GM21576 (cell line): ENCODE measurements at regions not wholly inside any gene's neighbourhood (a gene's known extent, or its start where the extent isn't known, plus 50 kb on each side); places are given as distances from the start of the nearest gene placed in this dataset.

Experiments
- ATAC-seq: cut with Tn5 transposase; IDR thresholded peaks from one replicate; pipeline ENCODE4 v1.9.1; 2021; ENCODE audit warnings: mild to moderate bottlenecking, moderate library complexity; ENCODE audit not compliant: unreplicated experiment

DNA sequence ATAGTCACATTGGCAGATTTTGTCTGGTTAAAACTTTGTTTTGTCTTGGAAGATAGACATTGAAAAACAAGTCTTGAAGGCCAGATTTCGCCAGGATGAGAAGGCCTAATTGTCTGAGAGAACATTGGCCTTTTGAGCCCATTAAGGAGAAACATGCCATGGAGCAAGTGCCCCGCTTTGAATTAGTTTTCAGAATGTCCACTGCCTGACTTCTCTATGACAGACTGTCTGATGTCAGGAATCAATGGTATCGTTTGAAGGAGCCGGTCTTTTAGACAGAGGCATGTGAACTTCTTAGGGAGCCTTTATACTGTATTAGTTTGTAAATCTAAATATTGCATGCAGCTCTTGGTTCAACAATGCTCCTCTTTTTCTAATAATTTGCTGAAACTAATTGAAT is 155.9 kb downstream of the DLEU7 start:
- no peak for ATAC-seq

DNA sequence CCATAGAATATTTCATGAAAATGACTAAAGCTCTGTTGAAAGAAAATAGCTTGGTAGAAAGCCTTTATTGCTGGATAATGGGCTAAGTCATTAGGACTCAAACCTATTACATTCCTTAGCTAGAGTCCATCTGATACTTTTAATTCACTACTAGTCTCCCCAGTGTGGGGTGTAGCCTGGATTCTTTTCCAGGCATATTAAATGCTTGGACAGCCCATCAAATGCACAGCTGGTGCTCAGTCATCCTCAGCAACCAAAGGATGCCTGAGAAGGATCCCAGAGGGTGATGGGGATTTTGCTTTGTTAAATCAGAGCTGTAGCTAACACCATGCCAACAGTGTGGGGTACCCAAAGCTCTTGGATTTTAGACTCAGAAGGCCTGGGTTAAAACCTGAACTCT is 153.5 kb downstream of the DLEU7 start:
- ATAC-seq: no peak

DNA sequence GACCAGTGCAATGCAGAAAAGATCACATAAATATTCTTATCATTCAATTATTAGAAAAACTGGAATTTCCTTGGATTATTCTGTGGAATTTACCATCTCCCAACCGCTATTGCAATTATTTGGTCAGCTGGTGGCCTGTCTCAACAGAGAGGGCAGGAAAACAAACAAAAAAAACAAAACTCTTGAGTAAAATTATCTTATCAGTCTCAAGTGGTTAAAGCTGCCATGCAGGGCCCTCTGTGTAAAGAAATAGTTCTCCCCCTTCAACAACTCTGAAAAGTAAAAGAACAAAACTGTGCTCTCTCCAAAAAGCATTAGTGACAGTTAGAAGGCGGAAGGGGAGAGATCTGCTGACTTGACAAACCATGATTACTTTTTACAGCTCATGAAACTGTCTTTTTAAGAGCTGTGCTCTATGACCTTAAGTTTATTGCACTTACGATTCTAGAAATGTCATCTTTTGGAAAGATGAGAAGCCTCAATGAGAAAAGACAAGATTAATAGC is 152.3 kb downstream of the DLEU7 start:
- ATAC-seq: no peak

DNA sequence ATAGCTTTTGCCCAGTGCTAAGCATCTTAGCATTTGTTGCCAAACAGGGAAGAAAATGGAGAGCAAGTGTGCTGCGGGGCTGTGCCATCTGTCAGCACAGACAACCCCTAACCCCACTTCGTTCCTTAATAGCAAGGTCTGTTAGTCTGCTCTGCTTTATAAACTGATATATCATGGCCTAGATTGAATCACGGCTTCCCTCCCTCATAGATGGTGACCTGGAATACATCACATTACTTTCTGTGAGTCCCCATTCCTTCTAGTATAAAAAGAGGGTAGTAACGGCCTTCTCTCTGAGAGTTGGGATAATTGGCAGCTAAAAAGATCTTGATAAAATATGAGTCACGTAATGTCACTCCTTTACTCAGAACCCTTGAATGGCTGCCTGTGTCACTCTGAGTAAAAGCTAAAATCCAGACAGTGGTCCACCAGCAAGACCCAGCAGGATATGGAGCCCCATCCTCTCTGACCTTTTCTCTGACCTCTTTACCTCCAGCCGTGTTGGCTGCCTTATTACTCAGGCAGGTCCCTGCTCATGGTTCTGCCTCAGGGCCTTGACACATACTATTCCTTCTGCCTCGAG is 151.7 kb downstream of the DLEU7 start:
- ATAC-seq: no peak

DNA sequence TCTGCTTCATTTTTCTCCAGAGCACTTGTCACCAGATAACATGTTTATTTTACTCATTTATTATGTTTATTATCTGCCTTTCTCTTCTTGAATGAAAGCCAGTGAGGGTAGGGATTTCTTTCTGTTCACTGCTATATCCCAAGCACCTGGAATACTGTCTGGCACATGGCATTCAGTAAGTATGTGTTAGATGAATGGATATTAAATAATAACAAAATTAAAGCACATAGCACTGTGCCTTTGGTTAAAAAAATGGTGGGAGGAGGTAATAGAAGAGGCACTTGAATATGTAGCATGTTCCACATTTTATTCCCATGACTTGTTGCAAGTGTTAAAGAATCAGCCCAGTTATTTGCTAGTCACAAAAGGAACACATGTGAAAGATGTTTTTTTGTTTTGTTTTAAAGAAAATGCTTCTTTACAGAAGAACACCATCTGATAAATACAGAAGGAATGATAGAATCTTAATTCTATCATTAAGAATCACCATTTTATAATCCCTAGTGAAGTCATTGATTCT is 151.0 kb downstream of the DLEU7 start:
- no peak for ATAC-seq

DNA sequence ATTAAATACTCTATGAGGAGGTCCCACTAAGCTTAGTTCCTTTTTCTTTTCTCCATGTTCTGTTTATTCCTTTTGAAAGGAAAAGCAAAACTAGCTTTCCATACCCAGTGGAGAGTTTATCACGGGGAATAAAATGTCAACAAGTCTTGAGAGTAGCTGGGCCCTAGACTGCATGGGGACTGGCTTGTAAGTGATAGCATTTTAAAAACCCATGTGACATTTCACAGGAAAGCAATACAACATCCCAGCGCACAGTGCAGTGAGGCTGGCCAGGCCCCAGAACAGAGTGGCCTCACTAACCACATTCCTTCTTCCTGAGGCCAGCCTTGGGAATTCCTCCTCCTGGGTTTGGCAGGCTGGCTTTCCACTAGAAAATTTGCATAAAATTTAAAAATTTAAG is 149.8 kb downstream of the DLEU7 start:
- ATAC-seq: no peak

DNA sequence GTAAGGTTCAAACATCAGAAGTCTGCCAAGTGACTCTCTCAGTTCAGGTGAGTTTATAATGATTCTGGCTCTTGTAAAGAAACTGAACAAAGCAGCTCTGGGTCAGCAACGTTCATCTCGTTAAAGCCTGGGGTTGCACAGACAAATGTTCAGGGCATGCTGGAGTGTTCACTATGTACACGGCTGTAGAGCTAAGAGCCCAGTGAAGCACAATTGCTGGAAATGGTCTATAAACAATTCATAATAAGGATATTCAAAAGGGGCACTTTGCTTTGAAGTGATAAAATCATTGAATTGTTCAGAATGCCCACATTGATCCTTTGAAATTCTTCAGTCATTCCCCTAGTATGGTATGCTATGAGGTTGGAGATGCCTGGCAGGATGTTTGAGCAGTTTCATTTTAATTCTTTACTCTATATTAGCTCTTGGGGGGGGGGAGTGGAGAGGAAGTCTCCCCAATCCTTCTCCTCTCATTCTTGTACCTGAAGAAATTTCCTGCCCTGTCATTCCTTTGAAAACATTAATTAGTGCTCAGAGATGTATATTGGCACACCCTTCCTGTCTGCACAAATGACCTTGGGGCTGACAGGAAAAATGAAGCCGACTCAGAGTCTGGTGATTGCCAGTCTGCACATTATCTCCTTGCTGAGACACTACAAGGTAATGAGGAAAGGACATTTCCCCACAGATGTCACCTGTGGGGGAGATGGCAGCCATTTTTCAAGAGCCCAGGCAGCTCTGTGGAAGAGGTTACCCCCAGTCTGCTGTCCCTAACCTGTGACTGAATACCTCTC is 145.5 kb downstream of the DLEU7 start:
- no peak for ATAC-seq

DNA sequence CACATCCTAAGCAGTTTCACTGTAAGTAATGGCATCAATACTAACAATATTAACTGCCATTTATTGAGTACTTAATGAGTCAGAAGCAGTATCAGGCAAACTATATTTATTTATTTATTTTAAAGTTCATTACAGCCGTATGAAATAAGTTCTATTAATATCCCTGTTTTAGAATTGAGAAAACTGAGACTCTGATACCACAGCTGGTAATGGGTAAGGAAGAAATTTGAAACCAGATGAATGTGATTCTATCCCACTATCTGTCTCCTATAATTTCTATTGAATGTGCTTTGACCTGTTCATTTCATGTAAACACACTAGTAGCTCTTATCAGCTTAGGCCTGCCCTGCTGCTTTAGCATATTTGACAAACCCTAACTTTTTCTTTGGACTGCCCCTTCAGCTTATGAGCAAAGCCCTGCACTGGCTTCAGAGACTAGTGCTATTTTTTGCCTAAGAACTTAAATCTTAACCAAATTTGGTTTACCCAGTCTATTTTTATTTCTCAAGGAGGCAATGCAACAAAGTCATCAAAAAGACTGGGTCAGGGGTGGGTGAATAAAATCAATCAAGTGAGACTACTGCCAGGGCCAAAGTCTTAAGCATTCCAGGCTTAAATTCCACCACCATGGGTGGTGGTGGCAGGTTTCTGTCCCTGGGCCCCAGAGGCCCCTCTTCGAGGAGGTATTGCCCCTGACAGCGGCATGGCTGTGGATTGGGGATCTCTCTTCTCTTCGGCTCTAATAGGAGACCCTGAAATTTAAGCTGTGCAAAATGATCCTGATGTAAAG is 143.4 kb downstream of the DLEU7 start:
- no peak for ATAC-seq

DNA sequence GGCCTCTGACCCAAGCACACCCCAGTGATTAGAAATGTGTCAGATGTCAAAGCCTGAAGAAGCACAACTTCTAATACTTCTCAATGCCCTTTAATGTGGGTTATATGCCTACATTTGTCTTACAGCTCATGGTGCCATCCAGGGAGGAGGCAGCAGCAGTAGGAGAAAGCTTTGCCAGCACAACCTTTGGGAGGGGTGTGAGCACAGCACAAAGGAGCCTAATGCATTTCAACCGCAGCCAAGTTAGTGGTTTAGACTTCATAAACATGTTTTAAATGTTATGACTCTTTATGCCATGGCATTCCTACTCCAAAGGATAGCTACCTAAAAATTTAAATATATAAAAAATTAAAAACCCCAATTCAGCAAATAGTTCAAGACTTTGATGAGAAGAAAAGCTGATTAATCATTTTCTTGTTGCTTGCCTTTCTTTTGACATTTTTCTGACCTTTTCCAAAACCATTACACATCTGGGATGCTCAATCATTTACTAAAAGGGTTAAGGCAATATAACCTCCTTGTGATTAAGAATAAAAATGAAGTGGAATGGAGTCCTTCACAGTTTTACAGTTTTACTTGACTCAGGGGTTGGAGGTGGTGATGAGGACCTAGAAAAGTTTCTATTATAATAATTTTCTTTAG is 142.7 kb downstream of the DLEU7 start:
- ATAC-seq: no peak

DNA sequence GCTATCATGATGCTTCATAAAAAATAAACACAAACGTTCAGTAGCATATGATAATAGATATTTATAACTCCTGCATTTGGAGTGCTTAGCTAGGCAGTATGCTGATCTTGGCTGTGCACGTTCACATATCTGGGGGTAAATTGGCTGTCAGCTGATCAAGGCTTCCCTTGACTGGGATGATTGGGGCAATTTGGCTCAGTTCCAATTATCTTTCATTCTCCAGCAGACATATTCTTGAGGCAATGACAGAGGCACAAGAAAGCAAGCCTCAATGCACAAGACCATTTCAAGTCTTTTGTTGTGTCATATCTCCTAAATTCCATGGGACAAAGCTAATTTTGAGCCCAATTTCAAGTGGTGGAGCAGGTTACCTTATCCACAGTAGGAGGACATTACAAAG is 142.0 kb downstream of the DLEU7 start:
- ATAC-seq: no peak

DNA sequence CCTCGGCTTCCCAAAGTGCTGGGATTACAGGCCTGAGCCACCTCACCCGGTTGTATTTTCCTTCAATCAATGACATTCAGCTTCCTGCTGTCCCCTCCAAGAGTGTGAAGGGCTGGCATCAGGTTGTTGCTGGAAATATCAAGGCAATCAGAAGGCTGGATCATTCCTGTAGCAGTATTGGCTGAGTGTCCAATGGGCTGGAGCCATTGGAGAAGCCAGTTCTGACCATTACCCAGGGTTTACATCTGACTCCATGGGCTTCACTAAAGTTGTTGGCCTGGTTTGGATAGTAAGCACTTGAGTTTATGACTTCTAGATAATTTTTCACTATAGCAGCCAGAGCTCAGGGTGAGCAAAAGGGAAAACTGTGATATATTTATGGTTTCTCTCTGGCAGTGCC is 137.0 kb downstream of the DLEU7 start:
- ATAC-seq: no peak

DNA sequence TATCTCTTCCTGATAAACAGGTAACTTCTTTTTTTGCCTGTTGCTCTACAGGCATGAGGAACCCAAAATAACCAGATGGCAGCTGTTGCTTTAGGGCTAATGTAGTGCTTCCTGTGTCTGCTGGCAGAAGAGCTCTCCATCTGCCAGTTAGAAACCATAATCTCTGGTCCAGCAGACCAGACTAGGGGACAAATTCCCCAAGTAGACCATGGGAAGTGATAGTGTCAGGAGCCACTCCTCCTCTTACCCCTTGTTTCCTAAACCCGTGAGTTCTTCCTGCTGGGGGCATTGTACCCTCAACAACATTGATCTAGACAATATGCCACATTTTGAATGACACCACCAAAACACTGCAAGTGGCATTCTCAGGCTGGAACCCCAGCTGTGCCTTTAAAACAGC is 135.9 kb downstream of the DLEU7 start:
- no peak for ATAC-seq

DNA sequence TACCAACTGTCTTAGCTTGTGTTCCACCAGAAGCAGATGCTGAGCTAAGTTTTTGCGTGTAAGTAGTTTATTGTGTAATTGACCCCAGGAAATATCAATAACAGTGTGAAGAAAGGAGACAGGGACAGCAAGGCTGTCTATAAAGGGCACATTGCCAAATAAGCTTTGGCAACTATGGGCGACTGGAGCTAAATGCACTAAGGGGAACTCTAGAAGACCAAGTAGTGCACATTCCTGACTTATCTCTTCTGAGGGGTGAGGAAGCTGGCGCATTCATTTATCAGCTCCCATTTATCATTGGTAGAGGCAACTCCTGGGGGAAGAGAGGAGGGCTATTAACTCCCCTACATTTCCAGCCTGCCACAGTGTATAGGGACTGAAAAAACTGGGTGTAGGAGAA is 135.0 kb downstream of the DLEU7 start:
- no peak for ATAC-seq

DNA sequence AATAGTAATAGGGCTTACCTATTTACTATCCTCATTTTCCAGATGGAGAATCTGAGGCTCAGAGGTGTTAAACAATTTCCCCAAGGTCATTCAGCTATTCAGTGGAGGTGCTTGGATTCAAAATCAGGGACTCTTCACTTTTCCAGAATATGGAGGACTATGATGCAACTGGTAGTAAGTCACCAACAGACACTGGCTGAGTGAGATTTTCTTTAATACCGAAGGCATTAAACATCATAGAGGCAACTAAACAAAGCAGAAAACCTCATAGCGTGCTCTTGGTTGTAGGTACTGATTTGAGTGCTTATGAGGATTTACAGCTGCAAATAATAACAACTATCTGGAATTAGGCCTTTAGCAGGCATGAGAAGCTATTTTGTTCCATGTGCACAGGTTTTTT is 134.4 kb downstream of the DLEU7 start:
- no peak for ATAC-seq

DNA sequence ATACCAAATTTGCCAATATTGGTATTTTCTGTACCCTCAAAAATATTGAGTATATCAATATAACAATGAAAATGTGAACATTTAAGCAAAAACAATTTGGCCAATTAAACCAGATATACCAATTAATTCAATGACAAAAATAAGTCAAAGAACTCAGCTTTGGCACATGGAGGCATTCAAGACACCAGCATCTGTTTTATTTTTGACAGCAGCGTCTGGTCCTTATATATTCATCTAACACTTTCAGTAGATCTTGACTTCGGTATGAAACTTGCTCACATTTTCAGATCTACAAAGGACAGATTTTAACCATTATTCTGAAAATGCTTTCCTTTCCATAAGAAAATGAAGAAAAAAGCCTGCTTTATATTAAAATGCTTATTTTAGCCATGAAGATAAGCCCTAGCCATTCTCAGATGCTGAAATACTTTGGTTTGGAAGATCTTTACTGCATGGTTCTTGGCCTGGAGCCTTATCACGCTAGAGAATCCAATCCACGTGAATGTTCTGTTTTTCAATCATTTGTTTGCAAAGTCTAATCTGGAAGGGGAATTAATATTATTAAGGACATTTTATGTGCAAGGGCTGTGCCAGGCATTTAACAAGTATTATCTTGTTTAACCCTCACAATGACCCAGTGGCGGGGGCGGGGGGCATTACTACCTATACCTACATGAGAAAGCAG is 132.2 kb downstream of the DLEU7 start:
- ATAC-seq: no peak

DNA sequence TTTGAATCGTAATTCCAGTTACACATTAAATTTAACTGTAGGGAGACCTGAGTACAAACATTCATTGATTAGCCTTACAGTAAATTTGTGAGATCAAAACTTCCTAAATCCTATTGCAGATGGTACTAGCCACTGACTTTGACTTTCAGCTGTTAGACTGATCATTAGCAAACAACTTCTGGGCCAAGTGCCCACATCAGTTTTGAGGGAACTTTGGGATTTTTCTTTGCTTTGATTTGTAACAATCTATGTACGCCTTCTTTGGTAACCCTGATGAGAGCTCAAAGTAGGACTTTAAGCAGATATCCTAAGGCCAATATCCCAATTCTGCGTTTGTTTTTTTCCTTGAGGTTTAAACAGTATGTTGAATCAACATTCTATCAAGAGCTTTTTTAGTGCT is 131.5 kb downstream of the DLEU7 start:
- ATAC-seq: no peak

DNA sequence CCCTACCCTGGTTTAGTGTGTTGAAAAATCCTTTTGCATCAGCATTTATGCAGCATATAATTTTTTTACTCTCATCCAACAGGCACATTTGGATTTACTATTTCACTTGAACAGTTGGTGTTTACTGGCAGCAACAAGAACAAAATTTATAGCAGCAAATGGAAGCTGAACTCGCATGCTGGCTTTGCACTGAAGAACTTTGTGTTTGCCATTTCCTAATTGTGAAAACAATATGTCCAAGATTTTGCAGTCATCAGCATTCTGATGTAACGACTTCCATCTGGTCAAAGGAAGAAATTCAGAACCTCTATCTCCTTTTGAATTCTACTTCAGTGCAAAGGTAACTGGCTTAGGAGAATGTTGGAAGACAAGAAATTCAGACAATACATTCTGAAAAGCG is 131.0 kb downstream of the DLEU7 start:
- no peak for ATAC-seq

DNA sequence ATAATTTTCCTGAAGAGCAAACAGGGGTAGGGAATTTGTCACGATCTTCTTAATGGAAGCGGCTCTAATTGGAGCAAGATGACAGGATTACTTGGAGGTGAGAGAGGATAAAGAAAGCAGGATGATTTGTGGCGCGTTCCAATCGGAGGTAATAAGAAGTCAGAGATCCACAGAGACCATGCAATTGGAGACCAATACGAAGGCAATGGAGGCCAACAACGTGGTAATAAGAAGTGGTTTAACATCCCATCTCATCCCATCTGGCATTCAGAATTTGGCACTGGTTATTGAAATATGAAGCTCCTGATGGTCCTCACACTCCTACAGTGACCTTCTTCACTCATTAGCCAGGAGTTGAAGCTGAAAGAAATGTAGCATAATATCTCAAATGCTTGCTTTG is 130.6 kb downstream of the DLEU7 start:
- no peak for ATAC-seq

DNA sequence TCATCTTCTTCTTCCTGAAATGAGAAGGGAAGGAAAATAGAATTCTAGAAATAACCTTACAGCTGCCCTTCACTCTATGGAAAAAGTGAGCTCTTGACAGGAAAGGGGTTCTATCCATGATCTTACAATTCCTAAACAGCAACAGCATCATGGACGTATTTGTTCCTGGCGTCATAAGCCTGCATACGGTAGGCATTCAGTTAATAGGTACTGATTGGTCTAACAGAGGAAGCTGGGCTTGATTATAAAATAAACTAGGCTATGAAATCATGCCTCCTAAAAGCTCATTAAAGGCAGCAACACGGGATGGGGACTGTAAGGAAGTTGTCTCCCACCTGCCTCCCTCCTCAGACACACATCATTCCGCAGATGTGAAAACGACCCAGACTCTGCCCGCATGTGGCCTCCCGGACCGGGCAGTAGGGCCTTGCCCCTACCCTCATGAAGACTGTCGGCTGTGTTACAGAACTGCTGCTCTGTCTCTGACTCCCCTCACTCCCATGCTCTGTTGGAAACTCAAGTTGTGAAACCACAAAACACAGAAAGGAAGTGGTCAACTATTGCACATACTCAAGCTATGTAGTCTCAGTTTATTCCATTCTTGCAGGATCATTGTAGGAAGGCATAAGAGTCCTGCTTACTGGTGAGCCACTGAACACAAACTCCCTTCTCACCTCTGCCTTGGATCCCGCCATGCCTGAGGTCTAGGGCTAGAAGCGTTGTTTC is 129.8 kb downstream of the DLEU7 start:
- peak; percentile 63 for ATAC-seq

DNA sequence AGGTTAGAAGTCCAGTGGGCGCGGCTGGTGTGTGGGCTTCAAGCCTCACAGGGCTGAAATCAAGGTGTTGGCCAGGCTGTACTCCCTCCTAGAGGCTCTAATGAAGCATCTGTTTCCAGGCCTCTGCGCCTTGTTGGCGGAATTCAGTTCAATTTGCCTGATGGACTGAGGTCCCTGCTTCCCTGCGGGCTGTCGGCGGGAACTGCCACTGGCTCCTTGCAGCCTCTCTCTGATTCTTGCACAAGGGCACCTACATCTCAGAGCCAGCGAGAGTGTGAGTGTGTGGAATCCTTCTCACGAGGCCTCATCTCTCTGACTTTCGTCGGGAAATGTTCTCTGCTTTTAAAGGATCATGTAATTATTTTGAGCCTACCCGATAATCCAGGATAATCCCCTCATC is 128.6 kb downstream of the DLEU7 start:
- no peak for ATAC-seq
